MM.1S (cell line): ENCODE measurements at regions not wholly inside any gene's neighbourhood (a gene's known extent, or its start where the extent isn't known, plus 50 kb on each side); places are given as distances from the start of the nearest gene placed in this dataset.

Source experiments
- DNase-seq: peaks from one replicate; pipeline ENCODE4 v3.0.0-alpha.2; 2015
- H2AFZ ChIP-seq: fragments of 300-600 bp; sonication (generic); 2 replicates; pipeline ENCODE4 v1.6.0; 2016; ENCODE audit warnings: antibody characterized with exemption, low read length
- H3F3A ChIP-seq: fragments of 300-600 bp; sonication (generic); 2 replicates; pipeline ENCODE4 v1.6.1; 2016; ENCODE audit warnings: mild to moderate bottlenecking, antibody characterized with exemption, low read length, moderate library complexity, mixed read lengths; ENCODE audit not compliant: insufficient read depth
- H3K27ac ChIP-seq: fragments of 300-600 bp; sonication (generic); 2 replicates; pipeline ENCODE4 v1.5.1; 2016; ENCODE audit warnings: mild to moderate bottlenecking, low read length
- H3K27me3 ChIP-seq: fragments of 300-600 bp; sonication (generic); replicated peaks from 2 replicates; pipeline ENCODE4 v1.6.0; 2016; ENCODE audit warnings: low read length; ENCODE audit not compliant: insufficient read depth
- H3K36me3 ChIP-seq: fragments of 300-600 bp; sonication (generic); replicated peaks from 2 replicates; pipeline ENCODE4 v1.6.1; 2016; ENCODE audit warnings: mild to moderate bottlenecking, low read length, mixed read lengths; ENCODE audit not compliant: insufficient read depth
- H3K4me1 ChIP-seq: fragments of 300-600 bp; sonication (generic); 2 replicates; pipeline ENCODE4 v1.6.1; 2016; ENCODE audit warnings: low read length, mixed read lengths
- H3K4me2 ChIP-seq: fragments of 300-600 bp; sonication (generic); 2 replicates; pipeline ENCODE4 v1.6.0; 2016; ENCODE audit warnings: low read depth, low read length
- H3K4me3 ChIP-seq: fragments of 300-600 bp; sonication (generic); 2 replicates; pipeline ENCODE4 v1.5.1; 2016; ENCODE audit warnings: low read length, mixed read lengths
- H3K79me2 ChIP-seq: fragments of 300-600 bp; sonication (generic); 2 replicates; pipeline ENCODE4 v1.6.1; 2016; ENCODE audit warnings: mixed run types, low read length, mixed read lengths
- H3K9ac ChIP-seq: fragments of 300-600 bp; sonication (generic); 2 replicates; pipeline ENCODE4 v1.6.1; 2016; ENCODE audit warnings: low read length, mixed read lengths
- H3K9me2 ChIP-seq: fragments of 300-600 bp; sonication (generic); replicated peaks from 2 replicates; pipeline ENCODE4 v1.6.1; 2016; ENCODE audit warnings: mild to moderate bottlenecking, low read length, mixed read lengths; ENCODE audit not compliant: insufficient read depth
- H3K9me3 ChIP-seq: fragments of 300-600 bp; sonication (generic); replicated peaks from 2 replicates; pipeline ENCODE4 v1.6.1; 2016; ENCODE audit warnings: mild to moderate bottlenecking, low read length, mixed read lengths; ENCODE audit not compliant: insufficient read depth
- H4K20me1 ChIP-seq: fragments of 300-600 bp; sonication (generic); 2 replicates; pipeline ENCODE4 v1.6.1; 2016; ENCODE audit warnings: mild to moderate bottlenecking, low read length, moderate library complexity, mixed read lengths; ENCODE audit not compliant: insufficient read depth
- EZH2 ChIP-seq: fragments of 300-600 bp; sonication (generic); optimal IDR thresholded peaks from 2 replicates; pipeline ENCODE3; 2017; ENCODE audit warnings: low read depth, mild to moderate bottlenecking, antibody characterized with exemption, low read length, mixed read lengths
- EZH2phosphoT487 ChIP-seq: fragments of 300-600 bp; sonication (generic); IDR thresholded peaks from 2 replicates; pipeline ENCODE4 v1.6.1; 2018; ENCODE audit warnings: antibody characterized with exemption, low read length
- TF ChIP-seq, protein P1 (sequence below): fragments of 300-600 bp; sonication (generic); IDR thresholded peaks from 2 replicates; pipeline ENCODE4 v1.5.1; 2016; ENCODE audit warnings: antibody characterized with exemption, low read length, mixed read lengths

DNA sequence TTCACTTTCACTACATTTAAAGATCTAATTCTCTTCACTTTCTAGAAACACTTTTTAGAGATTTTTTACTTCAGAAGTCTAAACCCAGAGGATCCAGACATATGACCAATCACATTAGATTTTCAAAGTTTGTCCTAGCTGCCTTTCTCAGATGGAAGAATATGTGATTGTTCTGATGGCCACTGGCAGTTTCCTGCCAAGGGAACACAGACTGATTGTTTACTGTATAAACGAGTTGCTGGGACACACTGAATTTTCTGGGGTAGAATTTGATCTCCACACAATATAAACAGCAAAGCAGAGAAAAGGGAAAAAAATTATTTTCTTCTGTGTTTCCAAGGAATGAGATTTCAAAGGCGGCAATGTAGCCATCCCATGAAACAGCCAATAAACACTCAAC lies 480.0 kb downstream of the TOX3 start:
- H3F3A ChIP-seq, result no peaks in the 10 kb centered on the region
- no peaks in the 10 kb centered on the region for H3K27me3 ChIP-seq

DNA sequence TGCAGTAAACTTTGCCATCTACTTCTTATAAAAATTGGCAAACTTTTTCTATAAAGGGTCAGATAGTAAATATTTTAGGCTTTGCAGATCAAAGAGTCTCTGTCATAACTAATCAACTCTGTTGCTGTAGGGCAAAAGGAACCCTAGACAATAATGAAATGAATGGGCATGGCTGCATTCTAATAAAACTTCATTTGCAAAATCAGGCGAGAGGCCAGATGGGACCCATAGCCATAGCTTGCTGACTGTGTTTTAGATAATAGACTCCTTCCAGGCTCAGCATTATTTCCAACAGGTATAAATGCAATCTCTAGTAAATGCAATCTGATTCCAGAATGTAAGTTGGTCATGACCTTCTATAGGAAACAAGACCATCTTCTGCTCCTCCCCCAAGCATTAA lies 490.7 kb downstream of the TOX3 start:
- H3K9me2 ChIP-seq, result no peaks in the 10 kb centered on the region
- no peaks in the 10 kb centered on the region for H4K20me1 ChIP-seq
- TF ChIP-seq, protein P1, sequence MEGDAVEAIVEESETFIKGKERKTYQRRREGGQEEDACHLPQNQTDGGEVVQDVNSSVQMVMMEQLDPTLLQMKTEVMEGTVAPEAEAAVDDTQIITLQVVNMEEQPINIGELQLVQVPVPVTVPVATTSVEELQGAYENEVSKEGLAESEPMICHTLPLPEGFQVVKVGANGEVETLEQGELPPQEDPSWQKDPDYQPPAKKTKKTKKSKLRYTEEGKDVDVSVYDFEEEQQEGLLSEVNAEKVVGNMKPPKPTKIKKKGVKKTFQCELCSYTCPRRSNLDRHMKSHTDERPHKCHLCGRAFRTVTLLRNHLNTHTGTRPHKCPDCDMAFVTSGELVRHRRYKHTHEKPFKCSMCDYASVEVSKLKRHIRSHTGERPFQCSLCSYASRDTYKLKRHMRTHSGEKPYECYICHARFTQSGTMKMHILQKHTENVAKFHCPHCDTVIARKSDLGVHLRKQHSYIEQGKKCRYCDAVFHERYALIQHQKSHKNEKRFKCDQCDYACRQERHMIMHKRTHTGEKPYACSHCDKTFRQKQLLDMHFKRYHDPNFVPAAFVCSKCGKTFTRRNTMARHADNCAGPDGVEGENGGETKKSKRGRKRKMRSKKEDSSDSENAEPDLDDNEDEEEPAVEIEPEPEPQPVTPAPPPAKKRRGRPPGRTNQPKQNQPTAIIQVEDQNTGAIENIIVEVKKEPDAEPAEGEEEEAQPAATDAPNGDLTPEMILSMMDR, result no peak
- no peaks in the 10 kb centered on the region for H3F3A ChIP-seq
- no peak overlapping the region for H2AFZ ChIP-seq
- H3K4me3 ChIP-seq, result no peak overlapping the region
- no peak overlapping the region for H3K27ac ChIP-seq
- H3K36me3 ChIP-seq, result no peaks in the 10 kb centered on the region
- H3K9me3 ChIP-seq, result no peaks in the 10 kb centered on the region
- H3K4me2 ChIP-seq, result no peak overlapping the region
- no peaks in the 10 kb centered on the region for H3K27me3 ChIP-seq
- H3K9ac ChIP-seq, result no peak overlapping the region
- DNase-seq, result no peak
- H3K4me1 ChIP-seq, result no peaks in the 10 kb centered on the region
- no peaks in the 10 kb centered on the region for H3K79me2 ChIP-seq

More for the DNA sequence above, 480.0 kb downstream of the TOX3 start:
- TF ChIP-seq EZH2, result no peak
- no peak for TF ChIP-seq EZH2phosphoT487
- TF ChIP-seq, protein P1, result no peak
- no peak overlapping the region for H2AFZ ChIP-seq
- DNase-seq, result no peak
- H3K4me2 ChIP-seq, result no peak overlapping the region
- H3K79me2 ChIP-seq, result no peaks in the 10 kb centered on the region
- H3K4me3 ChIP-seq, result no peak overlapping the region
- no peaks in the 10 kb centered on the region for H3K4me1 ChIP-seq
- no peak overlapping the region for H3K27ac ChIP-seq
- no peaks in the 10 kb centered on the region for H3K36me3 ChIP-seq
- no peaks in the 10 kb centered on the region for H3K9me2 ChIP-seq
- no peaks in the 10 kb centered on the region for H4K20me1 ChIP-seq
- no peak overlapping the region for H3K9ac ChIP-seq
- no peaks in the 10 kb centered on the region for H3K9me3 ChIP-seq

DNA sequence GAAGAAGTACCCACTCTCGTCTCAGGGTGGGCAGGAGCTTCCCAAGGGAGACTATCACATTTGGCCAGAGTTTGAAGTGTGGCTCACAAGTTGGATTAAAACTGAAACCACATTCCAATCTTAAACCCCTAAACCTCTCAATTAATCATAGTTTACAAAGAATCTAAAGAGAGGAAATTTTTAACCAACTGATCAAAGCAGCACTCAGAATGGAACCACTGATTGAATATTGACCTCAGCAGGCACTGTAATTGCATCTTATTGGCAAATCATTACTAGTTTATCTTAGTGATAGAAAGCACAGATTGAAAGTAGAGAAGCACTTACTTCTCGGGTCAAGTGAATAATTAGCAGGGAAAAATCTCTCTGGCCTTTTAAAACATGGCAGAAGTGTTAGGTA lies 491.6 kb downstream of the TOX3 start:
- H3F3A ChIP-seq, result no peaks in the 10 kb centered on the region
- no peaks in the 10 kb centered on the region for H3K36me3 ChIP-seq
- TF ChIP-seq, protein P1, result no peak
- TF ChIP-seq EZH2 (no peak), EZH2phosphoT487 (no peak)

DNA sequence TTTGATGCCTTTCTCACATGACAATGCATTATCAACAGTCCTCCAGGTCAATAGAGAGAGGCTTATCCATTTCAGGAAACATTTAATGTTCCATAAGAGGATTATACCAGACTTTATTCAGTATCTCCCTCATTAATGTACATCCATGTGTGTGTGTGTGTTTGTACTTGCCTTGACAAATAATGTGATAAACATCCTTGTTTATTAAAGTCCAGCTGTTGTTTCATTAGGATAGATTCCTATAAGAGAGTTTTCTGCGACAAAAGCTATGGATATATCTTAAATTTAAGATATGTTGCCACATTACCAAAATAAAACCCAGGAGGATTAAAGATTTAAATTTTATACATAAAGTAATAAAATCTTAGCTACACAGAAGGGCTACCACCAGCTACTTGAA lies 492.6 kb downstream of the TOX3 start:
- Histone ChIP-seq H2AFZ (no peak overlapping the region), H3K27me3 (no peaks in the 10 kb centered on the region), H3K79me2 (no peaks in the 10 kb centered on the region), H3K9me2 (no peaks in the 10 kb centered on the region), H3K4me1 (no peaks in the 10 kb centered on the region), H3K4me3 (no peak overlapping the region), H3K27ac (no peak overlapping the region), H3K4me2 (no peak overlapping the region), H3K9me3 (no peaks in the 10 kb centered on the region), H4K20me1 (no peaks in the 10 kb centered on the region), H3K9ac (no peak overlapping the region), H3K36me3 (no peaks in the 10 kb centered on the region), H3F3A (no peaks in the 10 kb centered on the region)
- no peak for DNase-seq
- TF ChIP-seq EZH2, result no peak
- no peak for TF ChIP-seq EZH2phosphoT487
- TF ChIP-seq, protein P1, result no peak

More for the DNA sequence above, 491.6 kb downstream of the TOX3 start:
- Histone ChIP-seq H2AFZ (no peak overlapping the region), H3K27ac (no peak overlapping the region), H3K4me2 (no peak overlapping the region), H3K79me2 (no peaks in the 10 kb centered on the region), H3K27me3 (no peaks in the 10 kb centered on the region), H3K4me3 (no peak overlapping the region), H4K20me1 (no peaks in the 10 kb centered on the region), H3K9ac (no peak overlapping the region), H3K4me1 (no peaks in the 10 kb centered on the region), H3K9me2 (no peaks in the 10 kb centered on the region), H3K9me3 (no peaks in the 10 kb centered on the region)
- DNase-seq, result no peak
